ENCODE measurements at regions not wholly inside any gene's neighbourhood (a gene's known extent, or its start where the extent isn't known, plus 50 kb on each side); places are given as distances from the start of the nearest gene placed in this dataset.
"Not testable (repeated sequence)": the region's sequence is repeated elsewhere in the genome, so short reads cannot be mapped to it uniquely, and the experiment has no call there.

- no peak for DNase-seq
Measured at GRCh38 chr1:19024532-19024931, 68.1 kb upstream of the IFFO2 start.

DNA sequence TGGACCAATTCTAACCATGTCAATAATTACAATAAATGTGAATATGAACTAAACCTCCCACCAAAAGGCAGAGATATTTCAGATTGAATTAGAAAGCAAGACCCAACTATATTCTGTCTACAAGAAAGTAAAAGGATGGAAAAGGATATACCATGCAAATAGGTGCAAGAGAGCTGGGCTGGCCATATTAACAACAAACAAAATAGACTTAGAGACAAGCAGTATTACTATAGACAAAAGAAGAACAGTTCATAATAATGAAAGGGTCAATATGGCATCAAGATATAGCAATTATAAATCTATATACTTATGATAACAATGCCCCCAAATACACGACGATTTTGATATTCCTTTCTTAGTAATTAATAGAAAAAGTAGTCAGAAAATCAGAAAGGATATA lies 67.3 kb upstream of the IFFO2 start:
- DNase-seq: no peak

DNA sequence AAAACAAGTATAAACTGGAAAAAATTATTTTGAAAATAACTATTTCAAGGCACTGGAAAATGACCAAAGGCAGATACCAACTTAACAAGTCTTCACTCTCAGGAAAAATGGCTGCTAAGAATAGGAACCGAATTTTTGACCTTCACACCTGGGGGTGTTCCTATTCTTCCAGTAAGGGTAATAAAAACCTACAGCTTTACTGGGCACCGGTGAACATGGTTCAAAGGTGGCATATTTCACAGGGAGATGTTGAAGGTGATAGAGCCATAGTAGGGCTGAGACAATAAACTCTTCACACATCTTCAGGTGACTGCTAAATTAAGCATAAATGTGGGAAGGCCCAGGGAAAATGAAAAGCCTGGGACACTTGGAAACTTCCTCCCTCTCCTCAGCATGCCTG lies 65.4 kb upstream of the IFFO2 start:
- no peak for DNase-seq

- not testable (repeated sequence) for DNase-seq
Measured at GRCh38 chr1:19019288-19019687, 62.8 kb upstream of the IFFO2 start.

GRCh38 chr1:19015476-19015875 lies 59.0 kb upstream of the IFFO2 start:
- DNase-seq: no peak

GRCh38 chr1:19014765-19015164 lies 58.3 kb upstream of the IFFO2 start:
- no peak for DNase-seq

DNA sequence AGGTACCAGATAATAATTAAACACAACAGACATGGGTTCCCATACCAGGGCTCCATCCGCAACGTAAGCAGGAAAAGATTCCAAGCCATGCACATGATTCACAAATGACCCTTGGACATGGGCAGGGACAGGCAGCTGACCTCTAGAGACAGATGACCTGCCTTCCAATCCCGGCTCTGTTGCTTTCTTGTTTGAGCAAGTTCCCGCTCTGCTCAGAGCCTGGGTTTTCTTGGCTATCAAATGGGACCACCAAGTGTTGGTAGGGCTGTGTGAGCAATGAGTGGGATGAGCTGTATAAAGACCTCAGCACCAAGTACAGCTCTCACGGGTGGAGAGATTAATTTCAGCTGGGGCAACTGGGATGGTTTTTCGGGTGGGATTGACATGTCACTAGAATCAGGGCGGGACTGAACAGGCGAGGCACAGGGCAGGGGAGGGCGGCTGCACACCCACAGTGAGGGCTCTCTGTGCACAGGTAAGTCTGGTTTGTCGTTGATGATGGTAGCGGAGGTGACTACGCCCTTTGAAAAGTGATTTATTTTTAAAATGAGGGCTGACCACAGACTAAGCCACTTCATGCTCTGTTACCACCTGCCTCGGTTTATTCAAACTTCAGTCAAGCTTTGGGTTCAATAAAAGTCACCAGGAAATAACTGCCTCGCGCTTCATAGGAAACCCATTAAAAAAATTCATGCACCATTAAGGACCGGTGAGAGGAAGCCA lies 57.5 kb upstream of the IFFO2 start:
- no peak for DNase-seq

DNA sequence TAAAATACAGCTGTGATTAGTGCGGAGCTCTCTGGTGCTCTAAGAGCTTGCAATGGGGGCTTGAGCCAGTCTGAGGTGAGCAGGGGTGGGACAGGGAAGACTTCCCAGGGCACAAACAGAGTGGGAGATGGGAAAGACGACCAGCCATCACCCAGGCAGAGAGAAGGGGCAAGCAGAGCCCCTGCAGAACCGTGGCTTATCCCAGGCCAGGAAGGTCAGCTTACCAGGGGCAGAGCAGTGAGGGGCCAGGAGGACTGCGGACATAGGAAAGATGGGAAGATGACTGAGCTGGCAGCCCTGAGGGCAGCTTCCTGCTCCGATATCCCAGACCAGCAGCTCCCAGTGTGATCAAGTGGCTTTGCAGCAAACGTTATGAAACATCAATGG lies 55.4 kb upstream of the IFFO2 start:
- DNase-seq: no peak

DNA sequence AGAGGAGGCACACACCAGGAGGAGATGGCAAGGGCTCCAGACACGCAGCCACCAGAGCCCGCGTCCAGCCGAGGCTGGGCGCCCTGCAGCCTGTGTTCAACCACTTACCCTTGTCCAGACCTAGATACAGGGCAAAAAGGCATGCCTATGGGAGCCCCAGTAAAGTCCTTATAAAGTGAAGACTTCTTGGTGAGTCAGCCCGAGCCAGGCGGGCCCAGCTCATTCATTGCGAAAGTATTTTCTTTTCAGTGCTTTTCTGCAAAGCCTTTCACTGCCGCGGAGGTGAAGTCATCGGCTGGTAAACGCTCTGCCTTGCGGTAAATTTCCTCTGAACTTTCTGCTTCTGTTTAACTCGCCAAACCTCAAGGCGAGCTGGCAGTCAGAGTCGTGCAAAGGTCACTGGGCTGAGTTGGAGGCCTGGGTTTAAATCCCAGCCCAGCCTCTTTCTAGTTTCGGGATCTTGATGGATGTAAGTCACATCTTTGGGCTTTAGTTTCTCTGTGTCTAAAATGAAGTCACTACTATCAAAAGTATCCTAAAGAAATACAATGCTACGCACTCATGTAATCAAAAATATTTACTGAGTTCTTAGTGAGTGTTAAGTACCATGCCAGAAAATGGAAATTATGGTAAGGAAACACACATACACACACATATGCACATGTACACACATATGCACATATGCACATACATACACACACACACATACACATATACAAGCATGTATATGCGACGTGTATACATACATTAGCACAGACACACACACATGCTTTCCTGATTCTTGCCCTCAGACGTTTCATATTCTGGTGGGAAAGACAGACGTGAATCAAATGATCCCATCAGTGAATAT lies 54.7 kb upstream of the IFFO2 start:
- peak; percentile 85 for DNase-seq

GRCh38 chr1:19010503-19010902 lies 54.0 kb upstream of the IFFO2 start:
- DNase-seq: no peak

DNA sequence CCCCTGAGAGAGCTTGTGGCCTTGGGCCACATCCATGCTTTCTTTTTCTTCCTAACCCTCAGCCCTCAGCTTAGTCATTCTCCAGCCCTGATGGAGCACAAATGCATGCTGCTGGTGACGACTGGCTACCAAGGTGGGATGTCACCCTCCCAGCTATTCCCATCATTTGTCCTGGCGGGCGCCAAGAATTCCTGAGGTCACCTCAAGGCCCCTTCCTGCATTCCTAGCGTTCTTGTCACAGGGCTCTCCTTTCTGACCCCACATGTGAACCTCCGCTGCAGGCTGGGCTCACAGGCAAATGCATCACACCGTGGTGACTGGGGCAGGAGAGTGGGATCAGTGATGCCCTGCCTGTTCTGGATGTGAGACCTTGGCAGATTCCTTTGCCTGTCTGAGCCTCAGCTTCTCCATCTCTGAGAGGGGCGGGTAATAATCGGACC lies 53.4 kb upstream of the IFFO2 start:
- no peak for DNase-seq

DNA sequence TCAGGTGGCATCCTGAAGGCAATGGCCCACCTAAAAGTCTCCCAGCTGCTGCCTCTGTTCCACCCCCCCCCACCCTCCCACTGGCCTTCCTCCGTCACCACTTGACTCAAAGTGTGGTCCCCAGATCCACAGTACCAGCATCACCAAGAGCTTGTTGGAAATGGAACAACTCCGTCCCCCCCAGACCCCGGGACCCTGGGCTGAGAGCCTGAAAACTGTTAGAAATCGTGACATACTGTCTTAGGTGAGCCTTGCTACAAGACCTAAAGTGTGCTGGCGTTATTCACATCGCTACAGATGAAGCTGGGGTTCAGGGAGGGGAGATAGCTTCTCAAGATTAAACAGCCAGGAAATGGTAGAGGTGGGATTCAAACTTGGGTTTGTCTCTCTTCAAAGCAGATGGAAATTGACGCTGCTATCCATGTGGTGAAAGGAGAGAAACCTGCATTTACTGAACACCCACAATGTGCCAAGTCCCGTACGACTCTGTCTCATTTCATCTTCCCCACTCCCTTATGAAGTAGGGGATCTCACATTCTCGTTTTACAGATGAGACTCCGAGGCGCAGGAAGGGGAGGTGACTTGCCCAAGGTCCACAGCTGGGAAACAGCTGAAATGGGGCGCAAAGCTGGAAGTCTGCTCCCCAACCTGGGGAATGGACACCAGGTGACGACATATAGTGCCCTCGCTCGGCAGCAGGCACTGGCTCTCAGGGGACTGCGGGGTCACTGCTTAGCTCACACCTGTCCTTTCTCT lies 52.8 kb upstream of the IFFO2 start:
- no peak for DNase-seq

DNA sequence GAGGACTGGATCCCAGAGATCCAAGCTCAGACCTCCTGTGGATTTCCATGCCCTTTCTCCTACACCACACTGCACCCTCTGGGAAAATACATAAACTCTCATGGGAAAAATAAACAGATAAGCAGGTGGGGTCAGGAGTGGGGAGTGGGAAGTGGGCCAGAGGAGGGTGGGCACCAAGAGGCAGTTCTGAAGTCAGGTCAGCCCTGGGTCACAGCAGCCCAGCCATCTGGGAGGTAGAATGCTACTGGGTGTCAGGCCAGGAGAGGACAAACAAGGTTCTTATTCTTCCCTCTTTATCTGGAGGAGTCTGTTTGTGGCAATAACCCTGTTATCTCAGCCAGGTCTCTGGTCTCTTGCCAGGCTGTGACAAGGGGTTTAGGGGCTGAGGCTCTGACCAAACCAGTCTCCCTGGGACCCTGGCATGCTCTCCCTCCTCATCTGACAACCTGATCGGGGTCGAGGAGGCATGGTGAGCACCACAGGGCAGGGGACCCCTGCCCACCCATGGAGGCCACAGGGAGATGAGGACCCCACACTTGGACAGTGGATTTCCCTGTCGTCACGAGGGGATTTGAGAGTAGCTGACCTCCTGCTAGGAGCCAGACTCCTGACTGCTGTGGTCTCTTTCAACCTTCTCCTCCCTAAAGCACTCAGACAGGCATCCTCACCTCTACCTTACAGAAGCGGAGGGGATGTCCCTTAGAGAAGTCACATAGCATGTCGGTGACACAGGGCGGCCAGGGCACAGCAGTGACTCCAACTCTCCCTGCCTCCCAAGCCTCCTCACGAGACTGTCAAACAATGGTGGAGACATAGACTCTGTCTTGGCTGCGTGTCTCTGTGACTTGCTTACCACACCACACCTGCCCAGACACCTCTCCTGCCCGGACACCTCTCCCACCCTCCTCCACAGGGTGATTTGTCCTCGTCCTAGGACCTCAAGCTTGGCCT lies 51.3 kb upstream of the IFFO2 start:
- DNase-seq: no peak

- DNase-seq: no peak
Measured at GRCh38 chr1:19006837-19007271, 50.4 kb upstream of the IFFO2 start.

All from stimulated activated CD4-positive, alpha-beta T cell treated with anti-CD3 and anti-CD28 coated beads, Interleukin-4, amount 100 ng/mL, for 24 hours (primary cell).